ENCODE measurements at regions not wholly inside any gene's neighbourhood (a gene's known extent, or its start where the extent isn't known, plus 50 kb on each side); places are given as distances from the start of the nearest gene placed in this dataset.

GRCh38 chr7:128148676-128149075 is 92.4 kb upstream of the LEP start:
- no peak for FAIRE-seq
- POLR2A ChIA-PET = no interaction called here
- TF ChIP-seq CBX2 (IDR thresholded peaks at IDR 0.05; ENCODE audit: low read depth, low read length) (no peak), CBX2 (CRISPR knock-in tag; IDR thresholded peaks at IDR 0.05; ENCODE audit: low read depth) (no peak), CAMTA2 (CRISPR knock-in tag; IDR thresholded peaks at IDR 0.05; ENCODE audit: borderline replicate concordance) (no peak), SOX6 (IDR thresholded peaks at IDR 0.05) (no peak), SOX6 (CRISPR knock-in tag; IDR thresholded peaks at IDR 0.05) (no peak), MEIS1 (CRISPR knock-in tag; IDR thresholded peaks at IDR 0.05; ENCODE audit: borderline replicate concordance) (no peak), GATAD1 (CRISPR knock-in tag; IDR thresholded peaks at IDR 0.05) (no peak), ZNF264 (CRISPR knock-in tag; IDR thresholded peaks at IDR 0.05) (no peak), ZNF646 (CRISPR knock-in tag; IDR thresholded peaks at IDR 0.05) (no peak), TFE3 (CRISPR knock-in tag; IDR thresholded peaks at IDR 0.05) (no peak), E2F5 (CRISPR knock-in tag; conservative IDR thresholded peaks at IDR 0.05) (no peak), JUN (CRISPR knock-in tag; IDR thresholded peaks at IDR 0.05) (no peak), ZNF703 (CRISPR knock-in tag; IDR thresholded peaks at IDR 0.05; ENCODE audit: borderline replicate concordance) (no peak), SRSF1 (optimal IDR thresholded peaks at IDR 0.05; ENCODE audit: low read depth, low read length) (no peak), ZNF503 (CRISPR knock-in tag; IDR thresholded peaks at IDR 0.05) (no peak), ZNF329 (CRISPR knock-in tag; IDR thresholded peaks at IDR 0.05; ENCODE audit: low read depth) (no peak)

More at GRCh38 chr7:128148676-128149075, 92.4 kb upstream of the LEP start:
- no peak overlapping the region for H3K4me3 ChIP-seq (replicated peaks in 1 of 3; ENCODE audit: insufficient read depth in 1 of 3, low read depth in 2 of 3, low read length in 3 of 3)
- H3K9me3 ChIP-seq (ENCODE audit: low read length) = no peaks in the 10 kb centered on the region
- H3K4me2 ChIP-seq (ENCODE audit: low read depth, low read length) = no peak overlapping the region
- no peak overlapping the region for H3K27ac ChIP-seq (ENCODE audit: extremely low read length, insufficient read depth, low read length)
- no peak overlapping the region for H3K9ac ChIP-seq (ENCODE audit: insufficient read depth, low read depth, low read length)
- intact Hi-C loops (cut with micrococcal nuclease; ENCODE audit: unreplicated experiment) = no loop called here
- ATAC-seq (no peak), DNase-seq (ENCODE audit: low spot score) (no peak)
- no TSS peak for BruUV-seq (replicated peaks)
- in situ Hi-C loops (cut with HindIII; ENCODE audit: extremely low pct_ligation_motif_present, low pct_unique_long_range_greater_than_20kb) = no loop called here
- no peaks in the 10 kb centered on the region for H4K20me1 ChIP-seq (ENCODE audit: insufficient read depth, low read length)
- CTCF ChIA-PET (ENCODE audit: low intra/inter-chr PET ratio, low total read pairs) = no interaction called here
- H3K79me2 ChIP-seq (ENCODE audit: insufficient read depth, low read length) = no peaks in the 10 kb centered on the region
- WGBS (ENCODE audit: low lambda C conversion rate) = 2% methylated on average over 4 of the region's 4 CpGs
- H2AFZ ChIP-seq (ENCODE audit: low read length) = no peak overlapping the region
- no peaks in the 10 kb centered on the region for H3K4me1 ChIP-seq (ENCODE audit: insufficient read depth, low read length)
- H3K27me3 ChIP-seq (ENCODE audit: control insufficient read depth in 1 of 2, insufficient read depth in 2 of 2, low read length in 2 of 2) = peaks cover 0 to 19% of the 10 kb centered on the region in 2 experiments; a peak in 3 of 5 replicates
- H3K36me3 ChIP-seq (replicated peaks in 1 of 2; ENCODE audit: control insufficient read depth in 1 of 2, insufficient read depth in 2 of 2, low read length in 2 of 2) = no peaks in the 10 kb centered on the region
